MM.1S (cell line): ENCODE measurements at regions not wholly inside any gene's neighbourhood (a gene's known extent, or its start where the extent isn't known, plus 50 kb on each side); places are given as distances from the start of the nearest gene placed in this dataset.

Source experiments
- DNase-seq: peaks from one replicate; pipeline ENCODE4 v3.0.0-alpha.2; 2015
- H2AFZ ChIP-seq: fragments of 300-600 bp; sonication (generic); 2 replicates; pipeline ENCODE4 v1.6.0; 2016; ENCODE audit warnings: antibody characterized with exemption, low read length
- H3F3A ChIP-seq: fragments of 300-600 bp; sonication (generic); 2 replicates; pipeline ENCODE4 v1.6.1; 2016; ENCODE audit warnings: mild to moderate bottlenecking, antibody characterized with exemption, low read length, moderate library complexity, mixed read lengths; ENCODE audit not compliant: insufficient read depth
- H3K27ac ChIP-seq: fragments of 300-600 bp; sonication (generic); 2 replicates; pipeline ENCODE4 v1.5.1; 2016; ENCODE audit warnings: mild to moderate bottlenecking, low read length
- H3K27me3 ChIP-seq: fragments of 300-600 bp; sonication (generic); replicated peaks from 2 replicates; pipeline ENCODE4 v1.6.0; 2016; ENCODE audit warnings: low read length; ENCODE audit not compliant: insufficient read depth
- H3K36me3 ChIP-seq: fragments of 300-600 bp; sonication (generic); replicated peaks from 2 replicates; pipeline ENCODE4 v1.6.1; 2016; ENCODE audit warnings: mild to moderate bottlenecking, low read length, mixed read lengths; ENCODE audit not compliant: insufficient read depth
- H3K4me1 ChIP-seq: fragments of 300-600 bp; sonication (generic); 2 replicates; pipeline ENCODE4 v1.6.1; 2016; ENCODE audit warnings: low read length, mixed read lengths
- H3K4me2 ChIP-seq: fragments of 300-600 bp; sonication (generic); 2 replicates; pipeline ENCODE4 v1.6.0; 2016; ENCODE audit warnings: low read depth, low read length
- H3K4me3 ChIP-seq: fragments of 300-600 bp; sonication (generic); 2 replicates; pipeline ENCODE4 v1.5.1; 2016; ENCODE audit warnings: low read length, mixed read lengths
- H3K79me2 ChIP-seq: fragments of 300-600 bp; sonication (generic); 2 replicates; pipeline ENCODE4 v1.6.1; 2016; ENCODE audit warnings: mixed run types, low read length, mixed read lengths
- H3K9ac ChIP-seq: fragments of 300-600 bp; sonication (generic); 2 replicates; pipeline ENCODE4 v1.6.1; 2016; ENCODE audit warnings: low read length, mixed read lengths
- H3K9me2 ChIP-seq: fragments of 300-600 bp; sonication (generic); replicated peaks from 2 replicates; pipeline ENCODE4 v1.6.1; 2016; ENCODE audit warnings: mild to moderate bottlenecking, low read length, mixed read lengths; ENCODE audit not compliant: insufficient read depth
- H3K9me3 ChIP-seq: fragments of 300-600 bp; sonication (generic); replicated peaks from 2 replicates; pipeline ENCODE4 v1.6.1; 2016; ENCODE audit warnings: mild to moderate bottlenecking, low read length, mixed read lengths; ENCODE audit not compliant: insufficient read depth
- H4K20me1 ChIP-seq: fragments of 300-600 bp; sonication (generic); 2 replicates; pipeline ENCODE4 v1.6.1; 2016; ENCODE audit warnings: mild to moderate bottlenecking, low read length, moderate library complexity, mixed read lengths; ENCODE audit not compliant: insufficient read depth
- CTCF ChIP-seq: fragments of 300-600 bp; sonication (generic); IDR thresholded peaks from 2 replicates; pipeline ENCODE4 v1.5.1; 2016; ENCODE audit warnings: antibody characterized with exemption, low read length, mixed read lengths
- EZH2 ChIP-seq: fragments of 300-600 bp; sonication (generic); optimal IDR thresholded peaks from 2 replicates; pipeline ENCODE3; 2017; ENCODE audit warnings: low read depth, mild to moderate bottlenecking, antibody characterized with exemption, low read length, mixed read lengths
- EZH2phosphoT487 ChIP-seq: fragments of 300-600 bp; sonication (generic); IDR thresholded peaks from 2 replicates; pipeline ENCODE4 v1.6.1; 2018; ENCODE audit warnings: antibody characterized with exemption, low read length

GRCh38 chr18:78151948-78152725 lies 827.5 kb upstream of the SALL3 start:
- Histone ChIP-seq H3K4me2 (no peak overlapping the region), H3F3A (no peaks in the 10 kb centered on the region), H3K9ac (no peak overlapping the region), H3K27me3 (no peaks in the 10 kb centered on the region), H3K4me1 (no peaks in the 10 kb centered on the region), H3K79me2 (no peaks in the 10 kb centered on the region), H3K36me3 (no peaks in the 10 kb centered on the region), H2AFZ (no peak overlapping the region), H3K27ac (no peak overlapping the region), H3K4me3 (no peak overlapping the region), H4K20me1 (no peaks in the 10 kb centered on the region), H3K9me3 (no peaks in the 10 kb centered on the region), H3K9me2 (no peaks in the 10 kb centered on the region)
- TF ChIP-seq CTCF, result no peak
- TF ChIP-seq EZH2phosphoT487, result no peak
- no peak for TF ChIP-seq EZH2
- DNase-seq, result no peak

GRCh38 chr18:78153362-78153761 lies 826.3 kb upstream of the SALL3 start:
- Histone ChIP-seq H4K20me1 (no peaks in the 10 kb centered on the region), H3F3A (no peaks in the 10 kb centered on the region), H3K27me3 (no peaks in the 10 kb centered on the region), H3K36me3 (no peaks in the 10 kb centered on the region), H3K4me3 (no peak overlapping the region), H3K4me2 (no peak overlapping the region), H2AFZ (no peak overlapping the region), H3K27ac (no peak overlapping the region), H3K4me1 (no peaks in the 10 kb centered on the region), H3K9ac (no peak overlapping the region), H3K9me3 (no peaks in the 10 kb centered on the region), H3K9me2 (no peaks in the 10 kb centered on the region), H3K79me2 (no peaks in the 10 kb centered on the region)
- TF ChIP-seq CTCF (no peak), EZH2phosphoT487 (no peak)
- DNase-seq, result no peak

GRCh38 chr18:78154444-78154843 lies 825.2 kb upstream of the SALL3 start:
- Histone ChIP-seq H3K9ac (no peak overlapping the region), H3K4me3 (no peak overlapping the region), H3K4me2 (no peak overlapping the region), H3K27me3 (no peaks in the 10 kb centered on the region), H3K4me1 (no peaks in the 10 kb centered on the region), H4K20me1 (no peaks in the 10 kb centered on the region), H3K9me3 (no peaks in the 10 kb centered on the region), H3K79me2 (no peaks in the 10 kb centered on the region), H3K27ac (no peak overlapping the region), H3K9me2 (no peaks in the 10 kb centered on the region), H2AFZ (no peak overlapping the region), H3F3A (no peaks in the 10 kb centered on the region), H3K36me3 (no peaks in the 10 kb centered on the region)
- TF ChIP-seq EZH2 (no peak), EZH2phosphoT487 (no peak), CTCF (no peak)
- no peak for DNase-seq
